ENCODE measurements at regions not wholly inside any gene's neighbourhood (a gene's known extent, or its start where the extent isn't known, plus 50 kb on each side); places are given as distances from the start of the nearest gene placed in this dataset.

DNA sequence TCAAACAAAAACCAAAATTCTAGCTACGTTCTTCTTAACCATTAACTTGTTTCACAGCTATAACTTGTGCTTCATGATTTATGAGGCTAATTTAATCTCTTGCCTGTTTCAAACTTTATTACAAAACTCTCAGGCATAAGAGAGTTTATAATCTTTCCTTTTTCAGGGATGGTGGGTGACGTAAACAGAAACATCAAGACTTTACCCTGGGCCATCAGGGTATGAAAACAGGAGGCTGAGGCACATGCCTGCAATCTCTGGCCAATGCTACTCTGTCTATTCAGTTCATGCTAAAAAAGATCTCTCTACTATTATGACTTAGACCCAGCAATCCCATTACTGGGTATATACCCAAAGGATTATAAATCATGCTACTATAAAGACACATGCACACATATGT is 55.9 kb upstream of the VWC2 start:
- TF ChIP-seq EZH2 (IDR thresholded peaks at IDR 0.05), result no peak
- TF ChIP-seq FOXP2 (optimal IDR thresholded peaks at IDR 0.05; ENCODE audit: control extremely low read depth, extremely low read length, insufficient read depth), result no peak
- no peak for TF ChIP-seq POLR2AphosphoS5 (IDR thresholded peaks at IDR 0.05; ENCODE audit: borderline replicate concordance, low read depth, low read length)
